HG02884 (cell line): ENCODE measurements at regions not wholly inside any gene's neighbourhood (a gene's known extent, or its start where the extent isn't known, plus 50 kb on each side); places are given as distances from the start of the nearest gene placed in this dataset.

Experiments
- ATAC-seq: cut with Tn5 transposase; IDR thresholded peaks from one replicate; pipeline ENCODE4 v1.9.1; 2021; ENCODE audit warnings: mild to moderate bottlenecking, moderate library complexity; ENCODE audit not compliant: unreplicated experiment

DNA sequence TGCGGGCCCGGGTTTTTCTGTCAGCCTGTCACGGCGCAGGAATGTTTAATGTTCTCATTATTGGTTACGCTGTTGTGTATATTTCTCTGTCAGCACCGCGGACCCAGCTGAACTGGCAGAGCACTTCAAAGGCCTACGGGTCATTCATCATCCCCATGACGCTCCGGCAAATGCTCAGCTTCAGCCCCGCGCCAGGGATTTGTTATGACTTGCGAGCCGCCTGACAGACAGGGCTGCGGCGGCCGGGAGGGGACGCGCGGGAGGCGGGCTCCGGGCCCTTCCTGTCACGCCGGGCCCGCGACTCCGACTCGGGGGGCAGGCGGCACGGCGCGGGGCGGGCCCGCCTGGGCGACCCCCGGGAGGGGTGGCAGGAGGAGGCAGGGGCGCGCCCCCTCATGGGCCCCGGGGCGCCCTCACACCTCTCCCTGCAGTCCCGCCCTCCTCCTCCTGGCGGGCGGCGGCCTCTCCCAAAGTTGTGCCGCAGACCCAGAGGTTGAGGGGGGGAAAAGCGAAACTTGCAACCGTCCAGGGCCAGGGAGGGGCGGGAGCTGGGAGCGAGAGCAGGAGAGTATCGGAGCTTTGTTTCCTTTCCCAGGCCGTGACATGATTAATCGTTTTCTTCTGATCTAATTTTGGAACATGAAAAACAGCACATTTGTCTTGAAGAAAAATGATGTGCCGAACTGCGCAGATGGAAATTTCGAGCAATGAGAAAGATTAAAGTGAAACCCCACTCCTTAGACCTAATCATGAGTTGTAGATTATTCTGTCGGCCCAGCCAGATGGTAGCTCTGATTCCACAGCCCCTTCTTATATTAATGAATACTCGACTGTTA is 59.3 kb upstream of the COMTD1 start:
- peak; percentile 89 for ATAC-seq

DNA sequence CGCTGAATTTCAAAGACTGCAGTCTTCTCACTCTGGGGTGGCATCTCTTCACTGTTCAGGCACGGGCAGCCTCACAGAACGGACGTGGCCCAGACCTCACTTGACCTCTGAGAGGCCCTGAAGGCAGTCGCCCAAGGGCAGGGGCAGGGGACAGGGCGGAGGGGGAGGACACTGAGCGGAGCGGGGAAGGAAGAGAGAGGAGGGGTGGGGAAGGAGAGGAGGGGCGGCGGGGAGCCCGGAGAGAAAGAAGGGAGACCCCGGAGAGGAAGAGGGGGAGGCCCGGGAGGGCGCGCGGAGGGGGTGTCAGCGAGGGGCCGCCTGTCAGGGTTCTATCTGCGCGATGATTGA is 58.7 kb upstream of the COMTD1 start:
- ATAC-seq, result no peak

DNA sequence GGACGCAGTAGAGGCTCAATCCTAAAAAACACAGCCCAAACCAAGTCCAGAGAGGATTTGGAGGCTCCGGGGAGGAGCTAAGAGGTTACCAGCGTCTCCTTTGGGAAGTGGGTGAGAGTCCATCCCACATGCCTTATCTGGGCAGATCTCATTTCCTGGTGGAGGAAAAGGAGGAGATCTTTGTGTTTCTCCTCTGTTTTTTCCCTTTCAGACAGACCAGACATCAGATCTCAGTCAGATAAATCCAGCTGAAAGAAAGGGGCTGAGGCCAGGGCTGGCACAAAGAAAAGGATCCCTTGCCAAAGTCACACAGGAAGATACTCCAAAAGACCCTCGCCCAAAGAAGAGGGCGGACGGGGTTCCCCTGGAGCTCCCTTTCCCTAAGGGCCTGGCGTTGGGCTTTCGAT is 58.3 kb upstream of the COMTD1 start:
- no peak for ATAC-seq

DNA sequence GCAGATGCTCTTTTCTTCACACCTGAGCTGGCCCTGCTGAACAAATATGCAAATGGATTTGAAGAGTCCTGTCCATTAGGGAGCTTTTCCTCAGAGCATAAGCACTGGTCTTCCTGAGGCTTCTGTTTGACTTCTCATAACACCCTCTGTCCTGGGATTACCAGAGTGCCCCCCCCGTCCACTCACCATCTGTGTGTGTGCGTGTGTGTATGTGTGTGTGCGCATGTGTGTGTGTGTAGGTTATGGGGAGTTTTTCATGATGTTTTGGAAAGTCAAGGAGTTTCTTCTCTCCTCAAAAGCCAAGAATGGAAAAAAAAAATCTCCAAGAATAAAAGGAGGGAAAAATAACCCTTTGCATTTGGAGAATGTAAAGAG is 57.7 kb upstream of the COMTD1 start:
- ATAC-seq, result no peak

DNA sequence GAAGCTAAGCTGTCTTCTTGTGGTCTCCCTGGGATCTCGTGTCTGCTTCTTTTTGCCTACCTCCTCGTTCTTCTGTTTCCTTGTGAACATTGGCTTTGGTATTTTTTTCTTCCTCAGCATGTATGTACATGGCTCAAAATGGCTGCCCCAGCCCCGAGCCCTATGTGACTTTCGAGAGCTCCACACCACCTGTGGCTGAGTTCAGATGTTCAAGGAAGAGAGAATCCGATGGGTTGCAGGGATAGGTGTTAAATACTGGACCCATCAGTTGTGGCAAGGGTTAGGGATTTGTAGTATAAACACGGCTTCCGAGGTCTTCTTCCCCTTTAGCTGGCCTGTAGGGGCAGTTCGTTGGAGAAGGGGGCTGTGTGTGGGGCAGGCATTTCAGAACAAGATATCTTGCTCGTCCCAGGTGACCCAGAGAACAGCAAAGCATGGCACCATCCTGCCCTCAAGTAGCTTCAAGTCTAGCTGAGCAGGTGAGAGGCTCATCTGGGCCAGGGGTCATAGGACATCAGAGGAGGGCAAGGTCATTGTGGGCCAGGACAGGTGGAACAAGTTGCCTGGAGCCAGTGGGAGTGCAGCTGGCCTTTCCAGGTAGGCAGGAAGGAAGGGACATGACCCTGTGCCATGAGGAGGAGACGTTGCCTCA is 57.2 kb upstream of the COMTD1 start:
- ATAC-seq, result no peak

DNA sequence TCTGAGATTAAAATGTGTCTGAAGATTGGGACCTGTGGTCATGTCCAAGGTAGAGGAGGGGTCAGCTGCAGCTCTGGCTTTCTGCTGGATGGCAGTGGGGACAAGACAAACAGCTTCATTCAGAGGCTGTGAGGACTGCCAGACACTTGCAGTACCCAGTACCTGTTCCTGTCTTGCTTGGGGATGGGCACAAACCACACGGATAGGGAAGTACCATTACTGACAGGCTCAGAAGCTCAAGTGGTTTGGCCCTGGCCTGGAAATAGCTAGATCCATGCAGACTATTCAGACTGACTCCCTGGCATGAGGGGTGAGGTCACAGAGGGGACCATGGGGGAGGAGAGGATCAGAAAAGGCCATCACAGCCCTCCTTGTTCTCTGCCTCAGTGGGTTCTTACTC is 56.0 kb upstream of the COMTD1 start:
- ATAC-seq, result no peak

DNA sequence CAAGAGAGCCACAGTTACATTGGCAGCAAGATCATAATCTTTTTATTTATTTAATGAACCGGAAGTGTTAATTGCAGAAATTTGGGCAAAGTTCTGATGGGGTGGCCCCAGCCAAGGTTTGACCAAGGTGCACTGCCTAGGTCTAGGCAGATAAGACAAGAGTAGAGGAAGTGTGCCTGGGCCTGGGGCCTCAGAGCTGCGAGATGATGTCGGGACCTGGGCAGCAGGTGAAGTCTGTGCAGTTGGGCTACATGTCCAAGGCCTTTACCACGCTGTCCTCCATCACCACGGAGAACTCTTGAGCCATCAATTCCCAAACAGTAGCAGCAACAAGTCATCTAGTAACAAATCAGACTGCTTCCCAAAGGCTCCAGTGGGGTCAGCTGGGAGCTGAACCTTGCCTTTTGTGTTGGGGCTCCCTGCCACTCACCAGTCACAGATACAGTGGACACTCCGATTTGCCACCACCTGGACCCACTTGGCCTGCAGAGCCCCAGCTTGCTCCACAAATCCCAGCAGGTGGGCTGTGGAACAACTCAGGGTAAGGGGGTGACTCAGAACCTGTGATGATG is 52.5 kb upstream of the COMTD1 start:
- ATAC-seq, result no peak

DNA sequence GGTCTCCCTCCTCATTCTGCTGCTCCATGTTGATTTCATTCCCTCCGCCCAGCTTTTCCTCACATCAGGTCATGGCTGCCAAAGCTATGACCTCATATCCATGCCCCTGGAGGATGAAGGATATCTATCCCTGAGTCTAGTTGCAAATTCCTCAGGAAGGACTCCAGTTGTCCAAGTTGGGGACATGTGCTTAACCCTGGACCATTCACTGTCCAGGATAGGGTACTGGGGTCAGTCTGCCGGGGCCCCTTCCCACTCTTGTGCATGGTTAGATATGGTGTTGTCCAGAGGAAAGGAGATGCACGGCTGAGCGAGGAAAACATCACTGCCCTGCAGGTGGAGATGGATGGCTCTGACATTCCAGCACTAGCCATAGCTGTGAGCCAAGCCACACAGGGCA is 51.9 kb upstream of the COMTD1 start:
- ATAC-seq, result no peak

DNA sequence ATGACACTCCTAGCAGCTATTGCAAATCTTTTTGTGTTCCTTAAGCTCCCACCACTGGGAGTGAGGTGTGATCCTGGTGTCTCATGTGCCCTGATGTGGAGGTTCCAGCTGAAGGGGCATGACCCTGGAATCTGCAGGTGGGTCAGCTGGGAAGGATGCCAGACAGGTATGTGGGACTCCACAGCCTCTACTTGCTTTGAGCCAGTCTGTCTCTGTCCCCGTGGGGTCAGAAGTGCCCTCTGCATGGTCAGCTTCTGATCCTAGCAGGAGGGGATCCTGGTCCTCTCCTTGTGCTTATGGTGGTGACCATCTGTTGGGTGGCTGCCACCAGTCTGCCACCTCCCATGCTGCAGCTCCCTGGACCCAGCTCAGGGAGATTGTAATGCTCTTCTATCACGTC is 51.1 kb upstream of the COMTD1 start:
- no peak for ATAC-seq
